GM12874 (cell line): ENCODE measurements at regions not wholly inside any gene's neighbourhood (a gene's known extent, or its start where the extent isn't known, plus 50 kb on each side); places are given as distances from the start of the nearest gene placed in this dataset.

Source experiments
- CTCF ChIP-seq: IDR thresholded peaks from 2 replicates; pipeline ENCODE4 v1.5.1; 2011; ENCODE audit warnings: low read depth, mild to moderate bottlenecking, control low read depth, low read length, moderate library complexity; ENCODE audit not compliant: insufficient read depth

GRCh38 chr20:56987986-56988385, 278.5 kb downstream of the BMP7 start:
- no peak for TF ChIP-seq CTCF

DNA sequence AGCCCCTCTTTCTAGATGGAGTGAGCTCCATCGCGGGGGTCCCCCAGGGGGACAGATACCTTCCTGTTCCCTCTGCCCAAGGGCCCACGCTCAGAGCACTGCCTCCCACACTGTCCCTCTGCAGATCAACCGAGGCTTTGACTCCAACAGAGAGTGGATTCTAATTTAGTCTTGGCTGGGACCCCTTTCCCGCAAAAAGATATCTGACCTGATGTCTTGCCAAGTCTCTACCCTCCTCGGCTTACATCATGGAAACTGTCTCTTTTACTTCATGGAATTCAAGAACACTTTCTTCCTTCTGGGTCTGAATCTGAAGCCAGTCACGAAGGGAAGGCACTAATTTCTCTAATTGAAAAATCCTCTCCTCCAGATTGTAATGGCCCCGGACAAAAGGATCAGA, 278.0 kb downstream of the BMP7 start:
- TF ChIP-seq CTCF: no peak

- no peak for TF ChIP-seq CTCF
Observed at GRCh38 chr20:56989516-56989915, 276.9 kb downstream of the BMP7 start.

DNA sequence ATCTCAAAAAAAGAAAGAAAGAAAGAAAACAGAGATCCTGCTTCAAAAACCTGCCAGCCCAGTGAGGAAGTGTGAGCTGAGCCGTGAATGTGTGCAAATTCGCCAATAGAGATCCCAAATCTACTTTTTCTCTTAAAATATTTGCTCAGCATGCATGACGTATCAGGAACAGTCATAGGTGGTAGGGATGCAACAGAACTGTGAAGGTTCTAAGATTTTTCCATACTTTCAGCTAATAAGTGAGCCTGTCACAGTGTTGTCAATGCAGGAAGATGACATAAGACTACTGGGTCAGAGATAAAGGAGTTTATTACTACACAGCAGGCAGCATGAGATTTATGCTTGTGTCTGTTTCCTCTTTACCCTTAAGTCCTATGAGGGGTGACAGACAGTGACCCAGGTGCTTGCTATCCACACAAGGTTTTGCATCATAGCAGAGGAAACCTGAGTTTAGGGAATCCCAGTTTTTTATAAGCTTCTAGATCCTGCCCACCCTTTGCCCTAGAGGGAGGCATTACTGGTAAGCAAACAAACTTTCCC, 273.4 kb downstream of the BMP7 start:
- TF ChIP-seq CTCF: no peak

DNA sequence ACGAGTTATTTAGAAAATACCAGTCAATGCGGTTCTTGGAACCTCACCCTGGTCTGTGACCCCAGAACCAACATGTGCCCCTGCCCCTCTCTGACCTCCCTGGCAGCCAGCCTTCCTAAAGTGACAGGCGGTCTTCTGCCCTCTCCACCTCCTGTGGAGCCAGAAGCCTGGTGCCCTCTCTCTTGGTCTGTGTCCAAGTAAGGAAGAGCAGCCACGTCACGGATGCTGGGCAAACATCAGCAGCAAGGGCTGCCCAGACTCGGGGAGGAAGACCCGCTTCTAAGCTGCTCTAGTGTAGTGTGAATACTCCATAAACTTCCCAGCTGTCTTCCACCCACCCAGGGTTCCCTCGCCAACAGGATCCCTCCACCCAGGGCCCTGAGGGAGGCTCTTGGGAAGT, 272.4 kb downstream of the BMP7 start:
- no peak for TF ChIP-seq CTCF

DNA sequence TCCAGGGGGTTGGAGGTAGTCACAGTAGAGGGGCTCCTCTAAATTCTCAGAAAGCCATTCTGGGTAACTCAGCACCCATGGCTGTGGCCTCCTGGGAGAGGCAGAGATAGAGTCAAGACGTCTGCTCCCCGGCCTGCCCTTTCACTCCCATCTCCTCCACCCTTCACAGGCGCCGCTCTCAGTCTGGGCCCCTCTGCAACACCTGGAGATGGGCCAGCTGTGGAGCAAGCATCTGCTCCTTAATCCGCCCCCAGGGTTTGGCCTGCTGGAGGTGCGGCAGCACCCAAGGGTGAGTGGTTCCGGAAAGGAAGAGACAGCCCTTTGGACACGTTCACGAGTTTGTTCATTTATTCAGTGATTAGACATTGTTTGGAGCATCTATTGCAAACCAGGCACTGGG, 271.3 kb downstream of the BMP7 start:
- no peak for TF ChIP-seq CTCF

DNA sequence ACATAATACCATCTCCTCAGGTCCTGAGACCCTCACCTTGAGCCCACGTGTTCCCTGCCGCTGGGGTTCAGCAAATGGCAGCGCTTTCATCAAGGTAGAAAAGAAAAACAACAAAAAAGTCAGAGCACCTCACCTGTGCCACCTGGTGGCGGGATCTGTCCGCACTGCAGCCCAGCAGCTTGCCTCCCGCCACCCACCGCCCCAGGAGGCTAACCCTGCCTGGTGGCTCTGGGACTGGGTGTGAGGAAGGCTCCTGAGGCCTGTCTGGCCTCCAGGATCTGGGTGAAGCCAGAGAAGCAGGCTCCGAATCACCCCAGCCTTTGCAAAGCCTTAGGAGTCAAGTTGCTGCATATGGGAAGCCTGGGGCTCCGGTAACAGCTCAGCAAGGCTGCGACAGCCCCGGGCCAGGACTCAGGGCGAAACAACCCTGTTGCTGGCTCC, 270.8 kb downstream of the BMP7 start:
- peak; percentile 72 for TF ChIP-seq CTCF
